ENCODE measurements at regions not wholly inside any gene's neighbourhood (a gene's known extent, or its start where the extent isn't known, plus 50 kb on each side); places are given as distances from the start of the nearest gene placed in this dataset.

DNA sequence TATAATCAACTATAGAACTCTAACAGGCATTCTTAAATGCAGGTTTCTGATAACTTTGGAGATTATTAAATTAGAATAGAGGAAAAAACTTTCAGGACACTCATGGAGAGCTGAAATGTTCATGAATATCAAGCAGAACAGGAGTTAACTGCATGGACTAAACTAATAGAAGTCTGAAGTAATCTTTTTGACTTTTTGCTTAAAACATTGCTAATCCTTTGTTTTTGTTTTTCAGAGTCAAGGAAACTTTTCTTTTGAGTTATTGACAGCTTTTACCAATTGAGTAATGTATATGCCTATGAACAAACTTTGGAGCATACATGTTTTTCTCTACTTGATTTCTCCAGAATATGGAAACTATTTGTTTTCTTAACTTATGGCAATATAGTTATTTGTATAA lies 112.5 kb downstream of the EIF4E start:
- Histone ChIP-seq H3K4me3 (no peak overlapping the region), H3K27ac (no peak overlapping the region), H3K27me3 (no peaks in the 10 kb centered on the region), H3K4me1 (no peaks in the 10 kb centered on the region), H3K9me3 (no peaks in the 10 kb centered on the region), H3K36me3 (ENCODE audit: low read depth, missing control alignments) (no peaks in the 10 kb centered on the region)
- intact Hi-C loops (cut with DNase I; ENCODE audit: low total_unique reads), result no loop called here
- no peak for DNase-seq
- no peak for TF ChIP-seq POLR2A (IDR thresholded peaks at IDR 0.05)
- TF ChIP-seq, protein P1, sequence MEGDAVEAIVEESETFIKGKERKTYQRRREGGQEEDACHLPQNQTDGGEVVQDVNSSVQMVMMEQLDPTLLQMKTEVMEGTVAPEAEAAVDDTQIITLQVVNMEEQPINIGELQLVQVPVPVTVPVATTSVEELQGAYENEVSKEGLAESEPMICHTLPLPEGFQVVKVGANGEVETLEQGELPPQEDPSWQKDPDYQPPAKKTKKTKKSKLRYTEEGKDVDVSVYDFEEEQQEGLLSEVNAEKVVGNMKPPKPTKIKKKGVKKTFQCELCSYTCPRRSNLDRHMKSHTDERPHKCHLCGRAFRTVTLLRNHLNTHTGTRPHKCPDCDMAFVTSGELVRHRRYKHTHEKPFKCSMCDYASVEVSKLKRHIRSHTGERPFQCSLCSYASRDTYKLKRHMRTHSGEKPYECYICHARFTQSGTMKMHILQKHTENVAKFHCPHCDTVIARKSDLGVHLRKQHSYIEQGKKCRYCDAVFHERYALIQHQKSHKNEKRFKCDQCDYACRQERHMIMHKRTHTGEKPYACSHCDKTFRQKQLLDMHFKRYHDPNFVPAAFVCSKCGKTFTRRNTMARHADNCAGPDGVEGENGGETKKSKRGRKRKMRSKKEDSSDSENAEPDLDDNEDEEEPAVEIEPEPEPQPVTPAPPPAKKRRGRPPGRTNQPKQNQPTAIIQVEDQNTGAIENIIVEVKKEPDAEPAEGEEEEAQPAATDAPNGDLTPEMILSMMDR (IDR thresholded peaks at IDR 0.05), result no peak

DNA sequence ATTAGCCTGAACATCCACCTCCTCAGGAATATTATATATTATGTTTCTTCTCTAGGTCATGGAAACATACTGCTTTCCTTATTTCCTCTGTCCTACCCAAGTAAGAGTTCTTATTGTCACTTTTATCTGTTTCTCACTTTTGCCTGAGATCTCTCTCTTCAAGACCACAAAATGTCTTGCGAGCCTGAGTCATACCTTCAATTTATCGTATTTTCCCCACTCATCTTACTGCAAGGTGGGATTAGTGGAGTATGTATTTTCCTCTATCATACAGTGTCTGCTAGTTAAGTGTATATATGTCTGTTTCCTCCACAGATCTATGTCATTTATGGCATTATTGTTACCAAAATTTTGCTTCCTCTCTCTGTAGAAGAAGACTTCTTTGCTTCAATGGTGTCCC lies 124.5 kb downstream of the EIF4E start:
- intact Hi-C loops (cut with DNase I; ENCODE audit: low total_unique reads), result no loop called here
- 95 to 100% methylated on average over 2 of the region's 2 CpGs for WGBS, 2 donors
- Histone ChIP-seq H3K4me3 (no peak overlapping the region), H3K9me3 (no peaks in the 10 kb centered on the region), H3K36me3 (ENCODE audit: low read depth, missing control alignments) (no peaks in the 10 kb centered on the region), H3K4me1 (no peaks in the 10 kb centered on the region), H3K27ac (no peak overlapping the region), H3K27me3 (no peaks in the 10 kb centered on the region)
- no peak for TF ChIP-seq POLR2A (IDR thresholded peaks at IDR 0.05)
- TF ChIP-seq, protein P1 (IDR thresholded peaks at IDR 0.05), result no peak
- no peak for DNase-seq

DNA sequence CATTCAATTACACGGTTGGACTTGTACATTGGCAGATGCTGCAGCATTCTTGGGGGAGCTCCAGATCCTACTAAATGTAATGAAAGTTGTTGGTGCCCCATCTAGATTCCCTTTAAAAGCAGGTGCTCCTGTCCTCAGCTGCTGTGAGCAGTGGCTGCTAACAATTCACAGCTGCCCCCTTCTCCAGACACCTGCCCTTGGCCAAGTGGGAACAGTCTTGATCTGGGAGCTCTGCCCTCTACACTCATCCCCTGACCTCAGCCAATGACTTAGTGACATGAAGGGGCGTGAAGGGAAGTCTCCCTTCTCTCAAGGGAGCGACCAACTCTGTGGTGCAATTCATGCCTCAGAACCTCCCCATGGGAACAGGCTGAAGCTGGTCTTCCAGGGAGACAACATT lies 125.7 kb downstream of the EIF4E start:
- TF ChIP-seq POLR2A (IDR thresholded peaks at IDR 0.05), result no peak
- TF ChIP-seq, protein P1 (IDR thresholded peaks at IDR 0.05), result no peak
- intact Hi-C loops (cut with DNase I; ENCODE audit: low total_unique reads), result no loop called here
- Histone ChIP-seq H3K4me3 (no peak overlapping the region), H3K27me3 (no peaks in the 10 kb centered on the region), H3K27ac (no peak overlapping the region), H3K9me3 (no peaks in the 10 kb centered on the region), H3K4me1 (no peaks in the 10 kb centered on the region), H3K36me3 (ENCODE audit: low read depth, missing control alignments) (no peaks in the 10 kb centered on the region)
- no peak for DNase-seq
- WGBS, 2 donors, result 77 to 82% methylated on average over 3 of the region's 3 CpGs

DNA sequence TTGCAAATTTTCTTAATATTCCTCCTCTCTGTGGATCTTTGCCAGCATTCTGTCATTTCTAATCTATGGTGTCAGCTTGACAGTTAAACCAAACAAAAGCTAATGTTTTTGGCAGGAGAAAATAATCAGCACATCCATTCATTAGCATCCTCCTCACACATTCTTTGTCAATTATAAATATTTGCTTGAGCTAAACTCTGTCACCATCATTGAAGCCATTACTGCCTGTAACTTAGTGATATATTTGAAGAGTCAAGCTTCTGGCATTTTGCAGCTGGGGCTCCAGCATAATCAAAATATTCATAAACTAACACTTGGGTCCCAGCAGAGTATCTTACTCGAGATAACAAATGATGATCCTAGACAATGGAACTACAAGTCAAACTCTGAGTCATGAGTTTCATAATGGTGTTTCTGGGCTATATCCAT lies 126.1 kb downstream of the EIF4E start:
- no peaks in the 10 kb centered on the region for H3K27me3 ChIP-seq
- no peak for DNase-seq
- H3K4me3 ChIP-seq, result no peak overlapping the region
- H3K27ac ChIP-seq, result no peak overlapping the region
- no peaks in the 10 kb centered on the region for H3K4me1 ChIP-seq
- H3K36me3 ChIP-seq (ENCODE audit: low read depth, missing control alignments), result no peaks in the 10 kb centered on the region
- 50 to 62% methylated on average over 1 of the region's 1 CpG for WGBS, 2 donors
- TF ChIP-seq POLR2A (IDR thresholded peaks at IDR 0.05), result no peak
- TF ChIP-seq, protein P1 (IDR thresholded peaks at IDR 0.05), result no peak
- H3K9me3 ChIP-seq, result no peaks in the 10 kb centered on the region
- intact Hi-C loops (cut with DNase I; ENCODE audit: low total_unique reads), result no loop called here

DNA sequence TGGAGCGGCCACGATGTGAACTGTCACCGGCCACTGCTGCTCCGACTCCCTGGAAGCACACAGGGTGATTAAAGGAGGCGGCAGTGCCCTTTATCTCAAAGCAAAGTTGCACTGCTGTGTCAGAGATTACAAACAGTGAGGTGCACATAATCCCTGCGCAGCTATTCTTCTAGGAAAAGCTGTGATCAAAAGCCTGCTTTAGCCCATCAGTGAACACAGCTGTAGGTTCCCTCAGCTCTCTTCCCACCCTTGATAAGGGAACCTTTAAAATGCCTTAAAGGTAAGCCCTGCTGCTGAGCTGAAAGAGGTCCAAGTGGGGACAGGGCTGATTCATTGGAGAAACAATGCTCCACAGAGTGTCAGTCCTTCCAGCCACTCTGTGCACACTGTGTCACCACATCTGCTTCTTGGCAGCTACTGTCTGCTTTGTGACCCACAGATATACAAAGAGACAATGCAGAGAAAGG lies 127.6 kb downstream of the EIF4E start:
- Histone ChIP-seq H3K4me3 (no peak overlapping the region), H3K9me3 (no peaks in the 10 kb centered on the region), H3K27ac (no peak overlapping the region), H3K4me1 (no peaks in the 10 kb centered on the region), H3K36me3 (ENCODE audit: low read depth, missing control alignments) (no peaks in the 10 kb centered on the region), H3K27me3 (no peaks in the 10 kb centered on the region)
- DNase-seq, result no peak
- WGBS, 2 donors, result 66 to 78% methylated on average over 6 of the region's 6 CpGs
- intact Hi-C loops (cut with DNase I; ENCODE audit: low total_unique reads), result no loop called here
- no peak for TF ChIP-seq POLR2A (IDR thresholded peaks at IDR 0.05)
- TF ChIP-seq, protein P1 (IDR thresholded peaks at IDR 0.05), result no peak

Measured in testis (tissue), 2 donors.